NCI-H460 (cell line): ENCODE measurements at regions not wholly inside any gene's neighbourhood (a gene's known extent, or its start where the extent isn't known, plus 50 kb on each side); places are given as distances from the start of the nearest gene placed in this dataset.

Source experiments
- DNase-seq: peaks from one replicate; pipeline ENCODE4 v3.0.0-alpha.2; 2016; ENCODE audit warnings: low read depth; ENCODE audit errors: extremely low read depth

DNA sequence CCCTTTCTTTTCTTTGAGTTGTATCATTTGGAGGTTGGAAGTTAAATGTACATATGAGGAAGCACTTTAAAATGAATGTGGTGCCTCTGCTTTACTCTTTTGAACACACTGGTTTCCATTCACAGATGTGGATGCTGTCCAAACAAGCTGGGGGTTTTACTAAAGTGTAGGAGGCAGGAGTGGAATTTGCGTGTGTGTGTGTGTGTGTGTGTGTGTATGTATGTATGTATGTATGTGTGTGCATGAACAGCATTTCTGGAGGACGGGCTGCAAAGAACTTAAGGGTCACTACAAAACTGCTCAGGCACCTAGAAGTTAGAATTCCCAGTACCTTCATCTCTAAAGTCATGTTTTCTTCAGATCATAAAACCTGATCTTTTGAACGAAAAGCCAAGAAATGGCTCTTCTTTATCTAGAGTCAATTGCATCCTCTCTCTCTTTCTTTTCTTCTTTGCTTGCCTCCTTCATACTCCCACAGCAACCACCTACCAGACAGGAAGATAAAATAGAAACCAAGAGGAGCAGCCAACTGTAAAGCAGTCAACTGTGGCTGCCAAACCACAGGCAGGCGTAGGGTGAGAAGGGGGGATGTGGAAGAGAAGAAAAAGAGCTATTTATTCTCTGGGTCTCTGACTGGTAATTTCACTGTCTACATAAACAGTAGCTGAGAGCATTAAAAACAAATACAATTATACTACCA is 177.0 kb upstream of the RASGEF1B start:
- DNase-seq = no peak

GRCh38 chr4:81647388-81647787 is 175.7 kb upstream of the RASGEF1B start:
- DNase-seq = no peak

DNA sequence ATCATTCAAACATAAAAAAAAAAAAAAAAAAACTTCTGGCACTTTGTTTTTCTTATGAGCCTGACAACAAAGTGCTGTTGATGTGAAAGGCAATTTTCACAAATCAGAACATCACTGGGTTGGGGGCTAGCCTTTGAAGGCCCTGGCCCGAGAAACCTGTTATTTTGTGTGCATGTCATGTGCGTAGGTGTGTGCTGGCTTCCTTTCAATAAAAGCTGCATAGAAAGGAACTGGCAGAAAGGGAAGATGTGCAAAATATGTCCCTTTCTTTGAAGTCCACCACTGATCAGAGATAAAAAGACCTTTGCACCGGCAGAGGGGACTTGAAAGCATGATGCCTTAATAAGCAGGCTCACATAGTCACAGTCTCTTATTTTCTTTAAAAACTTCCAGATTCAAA is 170.8 kb upstream of the RASGEF1B start:
- no peak for DNase-seq

- no peak for DNase-seq
Measured at GRCh38 chr4:81639248-81639647, 167.5 kb upstream of the RASGEF1B start.

GRCh38 chr4:81638698-81639097 is 167.0 kb upstream of the RASGEF1B start:
- DNase-seq = no peak

- no peak for DNase-seq
Measured at GRCh38 chr4:81635739-81636138, 164.0 kb upstream of the RASGEF1B start.

- DNase-seq = no peak
Measured at GRCh38 chr4:81634766-81635549, 163.3 kb upstream of the RASGEF1B start.

GRCh38 chr4:81634165-81634564 is 162.5 kb upstream of the RASGEF1B start:
- DNase-seq = no peak

DNA sequence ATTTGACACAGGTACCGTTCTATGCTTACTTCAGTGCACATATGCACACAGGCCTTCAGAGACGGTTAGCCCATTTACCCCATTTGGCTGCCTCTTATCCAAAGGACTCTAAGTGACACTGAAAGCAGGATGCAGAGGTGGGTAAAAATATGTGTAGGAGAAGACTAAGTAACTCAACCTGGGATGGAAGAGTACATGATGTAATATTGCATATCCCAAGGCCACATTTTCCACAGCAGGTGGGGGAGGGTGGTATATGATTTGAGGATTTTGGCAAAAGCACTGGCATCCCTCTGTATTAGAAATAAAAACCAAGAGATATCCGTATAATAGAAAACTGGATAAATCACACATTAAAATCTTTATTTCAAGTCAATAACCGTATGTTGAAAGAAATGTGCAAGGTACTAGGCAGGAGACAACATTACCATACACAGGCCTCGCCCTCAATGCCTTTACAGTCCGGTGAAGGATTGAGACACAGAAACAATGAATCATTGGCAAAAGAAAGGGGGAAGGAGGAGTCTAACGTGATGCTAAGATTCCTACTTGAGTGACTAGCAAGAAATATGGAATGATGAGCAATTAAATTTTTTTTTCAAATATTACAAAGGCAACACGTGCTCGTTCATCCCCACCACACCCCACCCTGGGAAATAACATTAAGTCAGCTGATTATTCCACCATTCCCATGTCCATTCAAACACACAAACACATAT is 161.0 kb upstream of the RASGEF1B start:
- no peak for DNase-seq

DNA sequence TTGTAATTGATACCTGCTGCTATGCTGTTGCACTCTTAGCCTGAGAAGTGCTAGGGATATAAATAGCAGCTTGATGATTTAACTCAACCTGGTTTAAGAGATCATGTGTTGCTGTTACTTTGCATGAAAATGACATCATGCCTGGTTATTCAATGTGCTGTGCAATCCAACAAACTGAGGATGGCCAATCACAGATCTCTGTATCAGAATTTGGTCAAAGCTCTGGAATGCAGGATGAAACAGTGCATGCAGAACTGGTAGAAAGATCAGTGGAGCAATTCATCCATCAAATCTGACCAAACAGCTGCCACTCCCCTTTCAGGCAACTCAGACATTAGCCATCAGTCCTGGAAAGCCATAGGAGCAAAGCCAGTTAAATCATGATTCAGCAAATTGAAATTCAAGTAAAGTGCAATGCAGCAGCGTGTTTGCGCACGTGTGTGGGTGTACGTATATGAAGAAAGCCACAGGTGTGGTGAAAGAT is 160.3 kb upstream of the RASGEF1B start:
- DNase-seq = no peak

DNA sequence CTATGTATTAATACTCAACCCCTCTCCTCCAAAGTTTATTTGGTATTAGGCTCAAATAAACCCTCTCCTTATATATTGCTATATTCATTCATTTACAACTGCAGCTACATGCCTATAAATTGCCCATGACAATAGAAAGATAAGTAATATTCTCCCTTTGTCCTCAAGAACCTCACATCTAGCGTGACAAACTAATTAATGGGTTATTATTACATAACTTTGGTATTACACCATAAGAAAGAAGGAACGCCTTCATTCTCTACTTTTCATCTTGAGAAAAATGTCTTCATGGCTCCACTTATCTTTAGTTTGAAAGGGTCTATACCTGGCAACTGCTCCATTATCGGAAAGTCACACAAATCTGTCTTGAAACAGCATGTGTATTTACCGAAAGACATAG is 157.7 kb upstream of the RASGEF1B start:
- no peak for DNase-seq

- no peak for DNase-seq
Measured at GRCh38 chr4:81628489-81628888, 156.8 kb upstream of the RASGEF1B start.

GRCh38 chr4:81627590-81627989 is 155.9 kb upstream of the RASGEF1B start:
- no peak for DNase-seq

DNA sequence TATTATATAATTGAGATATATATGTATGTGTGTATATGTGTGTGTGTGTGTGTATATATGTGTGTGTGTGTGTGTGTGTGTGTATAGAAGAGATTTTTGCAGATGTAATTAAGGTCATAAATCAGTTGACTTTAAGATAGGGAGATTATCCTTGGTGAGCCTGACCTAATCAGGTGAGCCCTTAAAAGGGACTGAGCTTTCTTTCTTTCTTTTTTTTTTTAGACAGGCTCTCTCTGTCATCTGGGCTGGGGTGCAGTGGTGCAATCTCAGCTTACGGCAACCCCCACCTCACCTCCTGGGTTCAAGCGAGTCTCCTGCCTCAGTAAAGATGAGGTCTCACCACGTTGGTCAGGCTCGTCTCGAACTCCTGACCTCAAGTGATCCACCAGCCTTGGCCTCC is 155.1 kb upstream of the RASGEF1B start:
- no peak for DNase-seq

- no peak for DNase-seq
Measured at GRCh38 chr4:81625422-81626417, 154.0 kb upstream of the RASGEF1B start.

GRCh38 chr4:81623434-81623833 is 151.7 kb upstream of the RASGEF1B start:
- DNase-seq = no peak

DNA sequence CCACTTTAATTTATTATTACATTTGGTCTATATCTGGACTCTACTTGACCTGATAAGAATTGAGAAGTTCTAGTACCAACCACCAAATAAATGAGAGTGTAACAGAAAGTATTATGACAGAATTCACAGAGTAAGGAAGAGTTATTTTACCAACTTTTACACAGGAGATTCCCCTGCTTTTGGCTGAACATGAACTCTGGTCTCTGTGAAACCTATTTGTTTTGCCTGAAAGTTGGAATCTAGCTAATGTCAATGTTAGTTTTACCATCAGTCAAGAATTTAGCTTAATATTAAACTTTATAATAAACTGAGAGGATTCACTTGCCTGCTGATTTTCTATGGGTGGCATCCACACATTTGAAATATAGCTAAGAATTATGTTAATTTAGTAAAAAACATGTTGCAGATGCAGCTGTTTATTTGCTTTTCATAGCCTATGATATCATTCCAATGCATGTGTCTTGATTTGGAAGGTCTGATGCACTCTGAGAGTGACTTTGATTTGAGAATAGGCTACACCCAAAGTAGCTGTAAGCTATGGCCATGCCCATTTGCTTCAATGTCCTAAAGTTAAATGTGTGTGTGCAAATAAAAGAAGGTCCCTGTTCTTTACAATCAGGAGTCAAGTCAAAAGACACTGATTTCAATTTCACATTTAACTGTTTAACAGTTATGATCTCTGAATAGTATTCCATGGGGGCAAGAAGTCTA is 150.9 kb upstream of the RASGEF1B start:
- no peak for DNase-seq

GRCh38 chr4:81622028-81622427 is 150.3 kb upstream of the RASGEF1B start:
- DNase-seq = no peak

DNA sequence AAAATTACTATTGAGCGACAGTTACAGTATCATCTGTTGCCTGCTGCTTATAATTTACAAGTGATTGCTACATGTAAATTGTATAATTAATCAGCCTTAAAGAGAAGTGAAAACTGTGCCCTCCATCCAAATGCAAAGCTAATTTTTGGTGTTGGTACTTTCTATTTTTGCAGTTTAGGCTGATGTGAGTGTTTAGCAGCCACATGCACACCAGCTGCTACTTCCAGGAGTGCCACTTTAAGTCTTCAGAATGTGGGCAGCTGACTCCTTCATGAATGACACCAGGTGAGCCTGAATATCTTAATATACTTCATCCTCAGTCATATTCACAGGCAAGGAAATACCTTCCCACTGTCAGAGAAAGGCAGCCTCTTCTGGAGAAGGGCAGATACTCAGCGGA is 149.8 kb upstream of the RASGEF1B start:
- no peak for DNase-seq

DNA sequence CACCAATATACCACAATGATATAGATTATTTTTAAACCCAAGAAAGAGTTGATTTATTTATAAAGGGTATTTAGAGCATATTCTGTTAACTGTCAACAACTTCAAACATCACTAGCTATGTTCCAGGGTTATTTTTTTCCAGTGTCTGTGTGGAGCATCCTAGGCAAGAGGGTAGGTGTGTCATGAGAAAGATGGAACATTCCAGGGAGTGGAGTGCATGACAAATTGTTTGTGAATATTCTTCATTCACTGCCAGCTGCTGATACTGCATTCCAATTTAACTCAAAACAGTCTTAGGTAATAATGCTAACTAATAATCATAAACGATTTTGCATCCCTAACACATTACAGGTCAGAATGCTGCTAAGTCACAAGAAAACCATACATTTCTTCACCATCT is 148.7 kb upstream of the RASGEF1B start:
- DNase-seq = no peak
